Stomach (tissue), 4 donors: ENCODE measurements at regions not wholly inside any gene's neighbourhood (a gene's known extent, or its start where the extent isn't known, plus 50 kb on each side); places are given as distances from the start of the nearest gene placed in this dataset.

Source experiments
- CTCF ChIP-seq, 7 experiments: fragments of 450-650 bp in 4 of 7; fragments of 200-600 bp in 3 of 7; sonication (generic) in 3 of 7; IDR thresholded peaks; one replicate each; pipeline ENCODE4 v1.5.1; 2016 to 2019; ENCODE audit warnings: antibody characterized with exemption in 7 of 7, control low read depth in 2 of 7, mild to moderate bottlenecking in 1 of 7
- EP300 ChIP-seq: sonication (generic); formaldehyde crosslinking; IDR thresholded peaks from one replicate; pipeline ENCODE4 v1.6.1; 2017; ENCODE audit warnings: antibody characterized with exemption
- POLR2A ChIP-seq, 4 donors: fragments of 450-650 bp; IDR thresholded peaks; one replicate each; pipeline ENCODE4 v1.6.1; 2016; ENCODE audit warnings: antibody characterized with exemption in 4 of 4, control low read depth in 2 of 4, mild to moderate bottlenecking in 1 of 4, moderate library complexity in 1 of 4
- POLR2AphosphoS5 ChIP-seq, 3 donors: sonication (generic); formaldehyde crosslinking; IDR thresholded peaks; one replicate each; pipeline ENCODE4 v1.6.1; 2016; ENCODE audit warnings: antibody characterized with exemption in 3 of 3

DNA sequence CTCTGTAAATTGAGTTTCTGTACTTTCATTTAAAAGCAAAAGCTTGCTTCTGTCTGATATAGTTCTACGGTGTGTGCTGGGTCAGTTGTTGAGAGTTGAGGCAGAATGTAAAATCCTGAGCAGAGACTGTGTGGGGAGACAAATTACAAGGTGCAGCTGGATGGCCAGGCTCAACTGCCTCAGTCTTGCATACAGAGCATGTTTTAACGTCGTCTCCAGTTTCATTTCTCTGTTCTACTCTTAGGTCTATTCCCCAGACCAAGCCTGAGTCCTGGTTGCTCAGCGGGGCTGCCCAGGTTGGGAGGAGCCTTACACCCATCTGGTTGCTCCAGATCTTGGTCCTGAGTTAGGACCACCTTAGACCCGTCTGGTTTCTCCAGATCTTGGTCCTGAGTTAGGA, 54.4 kb upstream of the MEDAG start:
- TF ChIP-seq CTCF (IDR thresholded peaks at IDR 0.05) = no peak
- no peak for TF ChIP-seq EP300
- TF ChIP-seq POLR2AphosphoS5 (IDR thresholded peaks at IDR 0.05) = no peak
- no peak for TF ChIP-seq POLR2A (IDR thresholded peaks at IDR 0.05)
